ENCODE measurements at regions not wholly inside any gene's neighbourhood (a gene's known extent, or its start where the extent isn't known, plus 50 kb on each side); places are given as distances from the start of the nearest gene placed in this dataset.

- Histone ChIP-seq H3K4me1 (no peaks in the 10 kb centered on the region), H3K4me3 (no peak overlapping the region), H3K9me3 (no peaks in the 10 kb centered on the region), H3K36me3 (ENCODE audit: low read depth, missing control alignments) (no peaks in the 10 kb centered on the region), H3K27me3 (no peaks in the 10 kb centered on the region), H3K27ac (no peak overlapping the region)
- 90 to 94% methylated on average over 5 of the region's 5 CpGs for WGBS, 2 donors
- no peak for TF ChIP-seq CTCF (IDR thresholded peaks at IDR 0.05)
- TF ChIP-seq POLR2A (IDR thresholded peaks at IDR 0.05): no peak
- DNase-seq: no peak
- intact Hi-C loops (cut with DNase I; ENCODE audit: low total_unique reads): no loop called here
Observed at GRCh38 chr3:181956122-181956521, 244.4 kb downstream of the SOX2 start.

- H3K9me3 ChIP-seq: no peaks in the 10 kb centered on the region
- H3K27me3 ChIP-seq: no peaks in the 10 kb centered on the region
- intact Hi-C loops (cut with DNase I; ENCODE audit: low total_unique reads): no loop called here
- 56 to 59% methylated on average over 4 of the region's 4 CpGs for WGBS, 2 donors
- no peak overlapping the region for H3K27ac ChIP-seq
- TF ChIP-seq CTCF (IDR thresholded peaks at IDR 0.05) (no peak), POLR2A (IDR thresholded peaks at IDR 0.05) (no peak)
- no peaks in the 10 kb centered on the region for H3K36me3 ChIP-seq (ENCODE audit: low read depth, missing control alignments)
- no peaks in the 10 kb centered on the region for H3K4me1 ChIP-seq
- no peak overlapping the region for H3K4me3 ChIP-seq
- no peak for DNase-seq
Observed at GRCh38 chr3:181966393-181966792, 254.7 kb downstream of the SOX2 start.

GRCh38 chr3:181969925-181970324, 258.2 kb downstream of the SOX2 start:
- Histone ChIP-seq H3K27me3 (no peaks in the 10 kb centered on the region), H3K9me3 (no peaks in the 10 kb centered on the region), H3K4me1 (no peaks in the 10 kb centered on the region), H3K4me3 (no peak overlapping the region), H3K36me3 (ENCODE audit: low read depth, missing control alignments) (no peaks in the 10 kb centered on the region), H3K27ac (no peak overlapping the region)
- TF ChIP-seq CTCF (IDR thresholded peaks at IDR 0.05) (no peak), POLR2A (IDR thresholded peaks at IDR 0.05) (no peak)
- DNase-seq: no peak
- intact Hi-C loops (cut with DNase I; ENCODE audit: low total_unique reads): no loop called here
- 67 to 76% methylated on average over 3 of the region's 3 CpGs for WGBS, 2 donors

GRCh38 chr3:181971424-181971823, 259.7 kb downstream of the SOX2 start:
- no peaks in the 10 kb centered on the region for H3K4me1 ChIP-seq
- no peaks in the 10 kb centered on the region for H3K27me3 ChIP-seq
- intact Hi-C loops (cut with DNase I; ENCODE audit: low total_unique reads): no loop called here
- no peaks in the 10 kb centered on the region for H3K9me3 ChIP-seq
- H3K4me3 ChIP-seq: no peak overlapping the region
- H3K27ac ChIP-seq: no peak overlapping the region
- TF ChIP-seq CTCF (IDR thresholded peaks at IDR 0.05): no peak
- TF ChIP-seq POLR2A (IDR thresholded peaks at IDR 0.05): no peak
- WGBS, 2 donors: 84 to 89% methylated on average over 2 of the region's 2 CpGs
- no peaks in the 10 kb centered on the region for H3K36me3 ChIP-seq (ENCODE audit: low read depth, missing control alignments)
- DNase-seq: no peak

DNA sequence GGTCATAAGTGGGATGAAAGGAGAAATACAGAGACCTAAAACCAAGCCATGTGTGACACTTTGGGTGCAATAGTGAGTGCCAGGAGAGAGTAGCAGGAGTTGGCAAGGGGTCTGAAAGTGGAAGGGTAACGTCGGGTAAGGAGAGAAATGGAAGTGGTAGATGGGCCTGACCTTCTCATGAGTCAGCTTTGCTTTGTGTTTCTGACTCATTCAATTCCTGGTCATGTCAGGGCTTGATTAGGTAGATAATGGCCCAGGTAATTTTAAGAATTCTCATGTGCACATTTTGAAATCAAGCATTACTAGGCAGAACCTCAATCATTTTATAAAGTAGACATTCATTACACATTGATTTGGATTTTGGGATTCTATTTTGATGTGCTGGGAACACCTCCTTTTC, 262.5 kb downstream of the SOX2 start:
- no peaks in the 10 kb centered on the region for H3K27me3 ChIP-seq
- H3K4me1 ChIP-seq: no peaks in the 10 kb centered on the region
- WGBS, 2 donors: 96% methylated on average over 2 of the region's 2 CpGs
- H3K4me3 ChIP-seq: no peak overlapping the region
- H3K27ac ChIP-seq: no peak overlapping the region
- DNase-seq: no peak
- no peaks in the 10 kb centered on the region for H3K36me3 ChIP-seq (ENCODE audit: low read depth, missing control alignments)
- H3K9me3 ChIP-seq: no peaks in the 10 kb centered on the region
- TF ChIP-seq CTCF (IDR thresholded peaks at IDR 0.05) (no peak), POLR2A (IDR thresholded peaks at IDR 0.05) (no peak)
- intact Hi-C loops (cut with DNase I; ENCODE audit: low total_unique reads): no loop called here

Measured in testis (tissue), 2 donors.